Activated naive CD8-positive, alpha-beta T cell (primary cell): ENCODE measurements at regions not wholly inside any gene's neighbourhood (a gene's known extent, or its start where the extent isn't known, plus 50 kb on each side); places are given as distances from the start of the nearest gene placed in this dataset.

Source experiments
- H3K27ac Mint-ChIP-seq: one replicate; pipeline ENCODE4 v1.8.0; 2021; ENCODE audit warnings: mixed read lengths
- H3K27me3 Mint-ChIP-seq: one replicate; pipeline ENCODE4 v1.8.0; 2021; ENCODE audit warnings: mixed read lengths
- H3K36me3 Mint-ChIP-seq: one replicate; pipeline ENCODE4 v1.8.0; 2021; ENCODE audit warnings: mixed read lengths
- H3K4me1 Mint-ChIP-seq: one replicate; pipeline ENCODE4 v1.8.0; 2021; ENCODE audit warnings: low read depth, mixed read lengths
- H3K4me3 Mint-ChIP-seq: one replicate; pipeline ENCODE4 v1.8.0; 2021; ENCODE audit warnings: mild to moderate bottlenecking, mixed read lengths
- H3K9me3 Mint-ChIP-seq: one replicate; pipeline ENCODE4 v1.8.0; 2021; ENCODE audit warnings: low read depth, mixed read lengths

GRCh38 chr10:8233049-8233448, 178.6 kb downstream of the GATA3 start:
- H3K27me3 Mint-ChIP-seq, result no peaks in the 10 kb centered on the region
- H3K4me3 Mint-ChIP-seq, result no peak overlapping the region
- no peaks in the 10 kb centered on the region for H3K36me3 Mint-ChIP-seq
- peaks cover 25% of the 10 kb centered on the region for H3K4me1 Mint-ChIP-seq
- H3K27ac Mint-ChIP-seq, result no peak overlapping the region
- no peaks in the 10 kb centered on the region for H3K9me3 Mint-ChIP-seq

GRCh38 chr10:8233832-8234259, 179.4 kb downstream of the GATA3 start:
- peaks cover 31% of the 10 kb centered on the region for H3K4me1 Mint-ChIP-seq
- no peak overlapping the region for H3K4me3 Mint-ChIP-seq
- H3K27ac Mint-ChIP-seq, result no peak overlapping the region
- H3K27me3 Mint-ChIP-seq, result no peaks in the 10 kb centered on the region
- H3K36me3 Mint-ChIP-seq, result no peaks in the 10 kb centered on the region
- H3K9me3 Mint-ChIP-seq, result no peaks in the 10 kb centered on the region

DNA sequence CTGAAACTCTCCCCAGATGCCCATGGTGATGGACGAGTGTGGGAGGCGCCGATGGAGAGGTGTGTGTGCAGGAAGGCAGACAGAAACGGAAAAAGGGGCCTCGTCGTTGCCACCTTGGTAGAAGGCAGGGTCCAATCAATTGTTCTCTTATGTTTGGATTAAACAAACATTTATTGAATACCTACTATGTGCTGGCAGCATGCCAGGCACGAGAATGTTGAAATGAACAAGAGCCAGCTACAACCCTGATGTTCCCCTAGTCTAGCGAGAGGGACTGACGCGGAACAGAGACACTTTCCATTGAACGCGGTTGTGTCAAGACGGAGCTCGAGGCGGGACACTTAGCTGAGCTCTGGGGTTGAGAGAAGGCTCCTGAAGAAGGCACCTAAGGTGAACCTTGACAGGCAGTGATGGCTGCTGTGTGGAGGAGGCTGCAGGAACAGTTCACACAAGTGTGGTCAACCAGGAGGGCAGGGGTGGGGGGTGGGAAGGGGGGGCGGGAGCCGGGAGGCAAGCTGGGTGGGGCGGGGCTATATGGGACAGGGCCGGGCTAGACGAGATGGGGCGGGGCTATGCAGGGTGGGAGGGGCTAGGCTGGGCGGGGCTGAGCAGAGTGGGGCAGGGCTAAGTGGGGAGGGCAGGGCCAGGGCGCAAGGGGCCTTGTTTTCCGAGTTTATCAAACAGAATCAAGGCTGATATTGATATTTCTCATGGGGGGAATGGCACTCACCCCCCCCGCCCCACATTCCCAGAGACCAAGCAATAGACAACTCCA, 181.0 kb downstream of the GATA3 start:
- H3K4me3 Mint-ChIP-seq, result no peak overlapping the region
- no peaks in the 10 kb centered on the region for H3K27me3 Mint-ChIP-seq
- no peaks in the 10 kb centered on the region for H3K9me3 Mint-ChIP-seq
- H3K4me1 Mint-ChIP-seq, result peaks cover 32% of the 10 kb centered on the region
- no peaks in the 10 kb centered on the region for H3K36me3 Mint-ChIP-seq
- no peak overlapping the region for H3K27ac Mint-ChIP-seq

GRCh38 chr10:8238986-8239385, 184.5 kb downstream of the GATA3 start:
- H3K9me3 Mint-ChIP-seq, result no peaks in the 10 kb centered on the region
- no peaks in the 10 kb centered on the region for H3K36me3 Mint-ChIP-seq
- no peak overlapping the region for H3K27ac Mint-ChIP-seq
- H3K4me3 Mint-ChIP-seq, result peak overlapping the region; percentile 44
- peaks cover 47% of the 10 kb centered on the region for H3K4me1 Mint-ChIP-seq
- no peaks in the 10 kb centered on the region for H3K27me3 Mint-ChIP-seq

DNA sequence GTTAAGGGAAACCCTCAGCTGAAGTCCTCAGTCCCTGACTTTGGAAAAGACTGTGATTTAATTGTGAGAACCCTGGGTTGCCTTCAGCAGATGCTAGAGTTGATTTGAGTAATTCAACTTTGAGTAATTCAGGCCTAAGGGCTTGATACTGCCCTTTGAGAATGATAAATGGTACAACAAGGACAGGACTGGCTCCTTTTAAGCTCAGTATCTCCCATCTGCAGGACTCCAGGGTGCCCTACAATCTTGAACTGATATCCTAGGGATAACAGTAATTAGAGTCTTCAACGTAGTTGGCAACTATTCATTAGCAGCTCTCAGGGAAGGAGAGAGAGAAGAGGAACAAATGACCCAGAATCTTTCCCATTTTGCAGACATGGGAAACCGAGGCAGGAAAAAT, 186.4 kb downstream of the GATA3 start:
- H3K9me3 Mint-ChIP-seq, result no peaks in the 10 kb centered on the region

DNA sequence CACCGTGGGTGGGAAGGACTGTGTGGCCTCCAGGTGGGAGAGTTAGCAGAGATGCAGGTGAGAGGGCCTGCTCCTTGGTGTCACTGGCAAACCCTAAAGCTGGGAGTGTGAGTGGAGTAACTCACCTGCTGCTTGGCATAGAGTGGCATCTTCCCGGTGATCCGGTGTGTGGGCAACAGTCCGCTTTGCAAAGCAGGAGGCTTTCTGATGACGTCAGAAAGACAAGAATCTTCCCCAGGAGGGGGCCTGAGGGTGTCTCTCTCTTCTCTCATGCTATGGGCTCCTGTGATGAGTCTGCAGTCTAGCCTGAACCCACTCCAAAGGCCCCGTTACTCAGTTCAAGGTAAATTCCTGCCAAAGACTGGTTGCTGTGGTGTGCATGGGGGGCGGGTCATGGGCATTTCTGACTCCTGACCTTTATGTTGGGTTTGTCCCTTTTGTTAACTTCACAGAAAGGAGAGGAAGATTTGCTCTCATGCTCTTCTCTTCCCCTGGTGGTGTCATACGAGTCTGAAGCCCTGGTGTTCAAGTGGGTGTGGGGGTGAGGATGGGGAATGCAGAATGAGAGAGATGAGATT, 187.9 kb downstream of the GATA3 start:
- no peaks in the 10 kb centered on the region for H3K27me3 Mint-ChIP-seq
- no peak overlapping the region for H3K4me3 Mint-ChIP-seq
- peaks cover 74% of the 10 kb centered on the region for H3K4me1 Mint-ChIP-seq
- H3K27ac Mint-ChIP-seq, result peak overlapping the region; percentile 54
- no peaks in the 10 kb centered on the region for H3K9me3 Mint-ChIP-seq
- H3K36me3 Mint-ChIP-seq, result no peaks in the 10 kb centered on the region

More for the DNA sequence above, 186.4 kb downstream of the GATA3 start:
- H3K4me3 Mint-ChIP-seq, result no peak overlapping the region
- no peaks in the 10 kb centered on the region for H3K27me3 Mint-ChIP-seq
- H3K4me1 Mint-ChIP-seq, result peaks cover 66% of the 10 kb centered on the region
- no peaks in the 10 kb centered on the region for H3K36me3 Mint-ChIP-seq
- H3K27ac Mint-ChIP-seq, result no peak overlapping the region

GRCh38 chr10:8245131-8245813, 190.8 kb downstream of the GATA3 start:
- H3K9me3 Mint-ChIP-seq, result peaks cover 6% of the 10 kb centered on the region
- peaks cover 3% of the 10 kb centered on the region for H3K36me3 Mint-ChIP-seq
- H3K27me3 Mint-ChIP-seq, result no peaks in the 10 kb centered on the region
- peak overlapping the region; percentile 71 for H3K4me3 Mint-ChIP-seq
- H3K4me1 Mint-ChIP-seq, result peaks cover 54% of the 10 kb centered on the region
- H3K27ac Mint-ChIP-seq, result peak overlapping the region; percentile 82

DNA sequence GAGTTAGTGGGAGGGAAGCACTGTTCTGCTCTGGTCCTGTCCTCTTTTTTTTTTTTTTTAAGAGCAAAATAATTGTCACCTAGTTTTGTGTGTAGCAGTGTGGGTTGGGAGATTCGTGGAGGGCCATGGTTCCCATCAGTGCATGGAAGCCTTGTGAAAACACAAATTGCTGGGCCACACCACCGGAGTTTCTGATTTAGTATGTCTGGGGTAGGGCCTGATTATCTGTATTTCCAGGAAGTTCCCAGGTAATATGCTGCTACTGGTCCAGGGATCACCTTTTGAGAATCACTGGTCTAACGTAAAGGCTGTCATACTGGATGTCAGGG, 191.3 kb downstream of the GATA3 start:
- H3K9me3 Mint-ChIP-seq, result peaks cover 6% of the 10 kb centered on the region
- peak overlapping the region; percentile 71 for H3K4me3 Mint-ChIP-seq
- H3K27ac Mint-ChIP-seq, result peak overlapping the region; percentile 82
- peaks cover 3% of the 10 kb centered on the region for H3K36me3 Mint-ChIP-seq
- H3K4me1 Mint-ChIP-seq, result peaks cover 54% of the 10 kb centered on the region
- H3K27me3 Mint-ChIP-seq, result no peaks in the 10 kb centered on the region

GRCh38 chr10:8246548-8246947, 192.1 kb downstream of the GATA3 start:
- peaks cover 6% of the 10 kb centered on the region for H3K9me3 Mint-ChIP-seq
- H3K36me3 Mint-ChIP-seq, result peaks cover 3% of the 10 kb centered on the region
- no peaks in the 10 kb centered on the region for H3K27me3 Mint-ChIP-seq
- H3K27ac Mint-ChIP-seq, result no peak overlapping the region
- peaks cover 50% of the 10 kb centered on the region for H3K4me1 Mint-ChIP-seq
- no peak overlapping the region for H3K4me3 Mint-ChIP-seq

DNA sequence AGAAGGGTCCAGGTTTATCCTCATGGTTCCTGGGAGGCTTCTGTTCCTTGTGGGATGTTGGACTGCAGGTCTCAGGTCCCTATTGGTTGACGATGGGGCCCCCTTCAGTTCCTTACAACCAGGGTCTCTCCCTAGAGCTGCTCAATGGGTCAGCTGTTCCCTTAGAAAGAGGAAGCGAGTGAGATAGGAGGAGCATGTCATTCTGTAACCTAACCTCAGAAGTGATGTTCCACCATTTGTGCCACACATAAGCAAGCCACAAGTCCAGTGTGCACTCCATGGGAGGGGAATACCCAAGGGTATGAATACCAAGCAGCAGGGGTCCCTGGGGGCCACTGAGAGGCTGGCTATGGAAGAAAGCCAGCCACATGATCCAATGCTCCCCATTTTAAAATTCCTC, 192.7 kb downstream of the GATA3 start:
- no peak overlapping the region for H3K27ac Mint-ChIP-seq
- peaks cover 3% of the 10 kb centered on the region for H3K36me3 Mint-ChIP-seq
- no peak overlapping the region for H3K4me3 Mint-ChIP-seq
- H3K9me3 Mint-ChIP-seq, result peaks cover 6% of the 10 kb centered on the region
- peaks cover 45% of the 10 kb centered on the region for H3K4me1 Mint-ChIP-seq
- no peaks in the 10 kb centered on the region for H3K27me3 Mint-ChIP-seq

GRCh38 chr10:8248868-8249267, 194.4 kb downstream of the GATA3 start:
- Mint-ChIP-seq H3K4me1 (peaks cover 34% of the 10 kb centered on the region), H3K27ac (no peak overlapping the region), H3K27me3 (no peaks in the 10 kb centered on the region)

DNA sequence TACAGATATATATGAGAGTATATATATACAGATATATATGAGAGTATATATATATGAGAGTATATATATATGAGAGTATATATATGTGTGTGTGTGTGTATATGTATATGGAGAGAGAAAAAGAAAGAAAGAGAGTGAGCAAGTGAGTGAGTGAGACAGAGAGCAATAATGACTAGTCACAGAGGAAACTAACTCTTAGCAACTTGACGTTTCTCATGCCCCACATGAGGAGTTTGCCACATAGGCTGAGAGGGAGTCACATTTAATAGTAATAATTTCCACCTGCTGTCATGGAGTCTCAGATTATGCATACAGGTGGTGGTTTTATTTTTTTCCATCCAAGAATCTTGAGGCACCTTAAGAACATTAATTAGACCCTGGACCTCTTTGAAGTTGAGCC, 199.9 kb downstream of the GATA3 start:
- Mint-ChIP-seq H3K27me3 (no peaks in the 10 kb centered on the region), H3K4me1 (peaks cover 21% of the 10 kb centered on the region), H3K36me3 (peaks cover 6% of the 10 kb centered on the region), H3K9me3 (peaks cover 5% of the 10 kb centered on the region), H3K4me3 (peak overlapping the region; percentile 57), H3K27ac (peak overlapping the region; percentile 92)

More at GRCh38 chr10:8248868-8249267, 194.4 kb downstream of the GATA3 start:
- H3K36me3 Mint-ChIP-seq, result peaks cover 3% of the 10 kb centered on the region
- peaks cover 6% of the 10 kb centered on the region for H3K9me3 Mint-ChIP-seq
- H3K4me3 Mint-ChIP-seq, result no peak overlapping the region

DNA sequence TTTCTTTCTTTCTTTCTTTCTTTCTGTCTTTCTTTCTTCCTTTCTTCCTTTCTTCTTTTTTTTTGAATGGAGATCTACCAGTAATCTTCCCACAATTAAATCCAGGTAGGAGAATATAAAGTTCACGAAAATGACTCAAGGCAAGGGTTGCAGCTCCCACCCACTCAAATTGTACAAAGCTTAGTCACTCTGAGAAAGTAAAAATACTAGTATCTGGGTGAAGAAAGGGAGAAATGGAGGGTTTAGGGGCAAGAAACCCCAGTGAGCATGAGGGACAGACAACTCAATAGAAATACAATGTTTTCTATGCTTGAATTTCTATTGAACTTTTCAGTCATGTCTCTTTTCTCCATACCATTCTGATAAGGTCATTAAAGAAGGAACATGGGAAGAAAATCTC, 200.8 kb downstream of the GATA3 start:
- Mint-ChIP-seq H3K27me3 (no peaks in the 10 kb centered on the region), H3K4me1 (peaks cover 21% of the 10 kb centered on the region), H3K4me3 (peak overlapping the region; percentile 33), H3K27ac (peak overlapping the region; percentile 92), H3K9me3 (peaks cover 5% of the 10 kb centered on the region), H3K36me3 (peaks cover 3% of the 10 kb centered on the region)

- no peaks in the 10 kb centered on the region for H3K27me3 Mint-ChIP-seq
- no peak overlapping the region for H3K4me3 Mint-ChIP-seq
- H3K36me3 Mint-ChIP-seq, result peaks cover 2% of the 10 kb centered on the region
- peaks cover 3% of the 10 kb centered on the region for H3K4me1 Mint-ChIP-seq
- H3K27ac Mint-ChIP-seq, result no peak overlapping the region
- H3K9me3 Mint-ChIP-seq, result peaks cover 5% of the 10 kb centered on the region
Observed at GRCh38 chr10:8260645-8261044, 206.2 kb downstream of the GATA3 start.

DNA sequence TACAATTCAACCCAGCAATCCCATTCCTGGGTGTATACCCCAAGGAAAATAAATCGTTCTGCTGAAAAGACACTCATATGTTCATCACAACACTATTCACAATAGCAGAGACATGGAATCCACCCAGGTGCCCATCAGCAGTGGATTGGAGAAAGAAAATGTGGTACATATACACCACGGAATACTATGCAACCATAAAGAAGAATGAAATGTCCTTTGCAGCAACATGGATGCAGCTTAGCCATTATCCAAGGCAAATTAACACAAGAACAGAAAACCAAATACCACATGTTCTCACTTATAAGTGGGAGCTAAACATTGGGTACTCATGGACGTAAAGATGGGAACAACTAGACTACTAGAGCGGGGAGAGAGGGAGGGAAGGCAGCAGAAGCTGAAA, 207.8 kb downstream of the GATA3 start:
- peaks cover 5% of the 10 kb centered on the region for H3K9me3 Mint-ChIP-seq
- H3K27me3 Mint-ChIP-seq, result no peaks in the 10 kb centered on the region
- H3K27ac Mint-ChIP-seq, result no peak overlapping the region
- no peak overlapping the region for H3K4me3 Mint-ChIP-seq
- H3K36me3 Mint-ChIP-seq, result no peaks in the 10 kb centered on the region
- H3K4me1 Mint-ChIP-seq, result no peaks in the 10 kb centered on the region
